ENCODE measurements at regions not wholly inside any gene's neighbourhood (a gene's known extent, or its start where the extent isn't known, plus 50 kb on each side); places are given as distances from the start of the nearest gene placed in this dataset.
"Not testable (repeated sequence)": the region's sequence is repeated elsewhere in the genome, so short reads cannot be mapped to it uniquely, and the experiment has no call there.

DNA sequence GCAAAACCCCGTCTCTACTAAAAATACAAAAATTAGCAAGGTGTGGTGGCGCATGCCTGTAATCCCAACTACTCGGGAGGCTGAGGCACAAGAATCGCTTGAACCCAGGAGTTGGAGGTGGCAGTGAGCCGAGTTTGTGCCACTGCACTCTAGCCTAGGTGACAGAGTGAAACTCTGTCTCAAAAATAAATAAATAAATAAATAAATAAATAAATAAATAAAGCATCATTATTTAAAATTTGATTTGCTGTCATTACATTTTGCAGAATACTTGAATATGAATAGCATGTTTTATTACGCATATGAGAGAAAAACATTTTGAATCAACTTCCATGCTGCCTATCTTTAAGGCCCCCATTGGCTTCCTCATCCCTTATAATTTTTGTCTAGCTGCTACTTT, 53.4 kb upstream of the MED14 start:
- not testable (repeated sequence) for H3K36me3 ChIP-seq (ENCODE audit: control insufficient read depth, insufficient read depth, low read length); DNase-seq; H3K4me3 ChIP-seq (ENCODE audit: low read length); H3K27ac ChIP-seq (ENCODE audit: low read length); H3K9me3 ChIP-seq (replicated peaks; ENCODE audit: control insufficient read depth, low read depth, low read length); H3K4me1 ChIP-seq (ENCODE audit: control insufficient read depth, insufficient read depth, low read length)
- no CpG with 5 or more reads among the region's 6 CpGs for WGBS (ENCODE audit: insufficient coverage)
- peaks cover 29% of the 10 kb centered on the region for H3K27me3 ChIP-seq (ENCODE audit: control insufficient read depth, insufficient read depth, low read length)

GRCh38 chrX:40792433-40792832, 57.1 kb upstream of the MED14 start:
- H3K36me3 ChIP-seq (ENCODE audit: control insufficient read depth, insufficient read depth, low read length), result no peaks in the 10 kb centered on the region
- H3K27ac ChIP-seq (ENCODE audit: low read length), result no peak overlapping the region
- H3K9me3 ChIP-seq (replicated peaks; ENCODE audit: control insufficient read depth, low read depth, low read length), result no peaks in the 10 kb centered on the region
- H3K4me3 ChIP-seq (ENCODE audit: low read length), result no peak overlapping the region
- no peak for DNase-seq
- WGBS (ENCODE audit: insufficient coverage), result 67% methylated on average over 1 of the region's 1 CpG
- H3K4me1 ChIP-seq (ENCODE audit: control insufficient read depth, insufficient read depth, low read length), result peaks cover 6% of the 10 kb centered on the region
- peaks cover 20% of the 10 kb centered on the region for H3K27me3 ChIP-seq (ENCODE audit: control insufficient read depth, insufficient read depth, low read length)

GRCh38 chrX:40794829-40795130, 59.4 kb upstream of the MED14 start:
- H3K9me3 ChIP-seq (replicated peaks; ENCODE audit: control insufficient read depth, low read depth, low read length); H3K4me3 ChIP-seq (ENCODE audit: low read length); H3K36me3 ChIP-seq (ENCODE audit: control insufficient read depth, insufficient read depth, low read length); H3K4me1 ChIP-seq (ENCODE audit: control insufficient read depth, insufficient read depth, low read length); H3K27ac ChIP-seq (ENCODE audit: low read length); DNase-seq: not testable (repeated sequence)
- no CpG with 5 or more reads among the region's 1 CpG for WGBS (ENCODE audit: insufficient coverage)
- H3K27me3 ChIP-seq (ENCODE audit: control insufficient read depth, insufficient read depth, low read length), result peaks cover 20% of the 10 kb centered on the region

DNA sequence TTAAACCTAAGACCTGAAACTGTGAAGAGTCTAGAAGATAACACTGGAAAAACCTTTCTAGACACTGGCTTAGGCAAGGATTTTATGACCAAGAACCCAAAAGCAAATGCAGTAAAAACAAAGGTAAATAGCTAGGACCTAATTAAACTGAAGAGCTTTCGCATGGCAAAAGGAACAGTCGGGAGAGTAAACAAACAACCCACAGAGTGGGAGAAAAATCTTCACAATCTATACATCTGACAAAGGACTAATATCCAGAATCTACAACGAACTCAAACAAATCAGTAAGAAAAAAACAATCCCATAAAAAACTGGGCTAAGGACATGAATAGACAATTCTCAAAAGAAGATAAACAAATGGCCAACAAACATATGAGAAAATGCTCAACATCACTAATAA, 64.4 kb upstream of the MED14 start:
- no CpG with 5 or more reads among the region's 3 CpGs for WGBS (ENCODE audit: insufficient coverage)
- DNase-seq; H3K27ac ChIP-seq (ENCODE audit: low read length); H3K9me3 ChIP-seq (replicated peaks; ENCODE audit: control insufficient read depth, low read depth, low read length); H3K4me1 ChIP-seq (ENCODE audit: control insufficient read depth, insufficient read depth, low read length); H3K4me3 ChIP-seq (ENCODE audit: low read length); H3K36me3 ChIP-seq (ENCODE audit: control insufficient read depth, insufficient read depth, low read length): not testable (repeated sequence)
- peaks cover 19% of the 10 kb centered on the region for H3K27me3 ChIP-seq (ENCODE audit: control insufficient read depth, insufficient read depth, low read length)

DNA sequence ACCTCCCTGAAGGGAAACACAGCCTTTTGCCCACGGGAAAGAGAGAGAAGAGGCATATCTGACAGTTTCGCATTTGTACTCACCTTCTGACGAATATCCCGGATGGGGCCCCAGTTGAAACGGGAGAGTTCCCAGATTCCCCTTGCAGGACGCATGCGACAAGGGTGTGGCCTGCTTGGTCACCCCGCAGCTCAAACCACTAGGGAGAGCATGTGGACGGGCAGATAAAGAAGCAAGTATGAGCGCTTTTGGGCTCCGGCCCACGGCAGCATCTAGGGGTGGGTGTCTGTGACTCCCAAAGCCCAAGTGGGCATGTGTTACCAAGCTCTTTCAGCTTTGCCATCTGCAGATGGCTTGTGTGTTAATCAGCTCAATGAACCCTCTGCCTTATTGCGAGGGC, 70.1 kb upstream of the MED14 start:
- H3K4me3 ChIP-seq (ENCODE audit: low read length), result no peak overlapping the region

GRCh38 chrX:40806513-40807220, 71.3 kb upstream of the MED14 start:
- H3K4me3 ChIP-seq (ENCODE audit: low read length), result no peak overlapping the region
- H3K36me3 ChIP-seq (ENCODE audit: control insufficient read depth, insufficient read depth, low read length), result no peaks in the 10 kb centered on the region
- H3K4me1 ChIP-seq (ENCODE audit: control insufficient read depth, insufficient read depth, low read length), result no peaks in the 10 kb centered on the region
- no peak for DNase-seq
- H3K27me3 ChIP-seq (ENCODE audit: control insufficient read depth, insufficient read depth, low read length), result peaks cover 45% of the 10 kb centered on the region
- H3K27ac ChIP-seq (ENCODE audit: low read length), result no peak overlapping the region
- WGBS (ENCODE audit: insufficient coverage), result 76% methylated on average over 5 of the region's 8 CpGs
- no peaks in the 10 kb centered on the region for H3K9me3 ChIP-seq (replicated peaks; ENCODE audit: control insufficient read depth, low read depth, low read length)

More for the DNA sequence above, 70.1 kb upstream of the MED14 start:
- Histone ChIP-seq H3K27ac (ENCODE audit: low read length) (no peak overlapping the region), H3K4me1 (ENCODE audit: control insufficient read depth, insufficient read depth, low read length) (no peaks in the 10 kb centered on the region), H3K9me3 (replicated peaks; ENCODE audit: control insufficient read depth, low read depth, low read length) (no peaks in the 10 kb centered on the region), H3K36me3 (ENCODE audit: control insufficient read depth, insufficient read depth, low read length) (no peaks in the 10 kb centered on the region), H3K27me3 (ENCODE audit: control insufficient read depth, insufficient read depth, low read length) (peaks cover 45% of the 10 kb centered on the region)
- WGBS (ENCODE audit: insufficient coverage), result 70% methylated on average over 13 of the region's 13 CpGs
- no peak for DNase-seq

- Histone ChIP-seq H3K4me1 (ENCODE audit: control insufficient read depth, insufficient read depth, low read length) (no peaks in the 10 kb centered on the region), H3K27me3 (ENCODE audit: control insufficient read depth, insufficient read depth, low read length) (peaks cover 40% of the 10 kb centered on the region), H3K27ac (ENCODE audit: low read length) (no peak overlapping the region), H3K4me3 (ENCODE audit: low read length) (no peak overlapping the region), H3K36me3 (ENCODE audit: control insufficient read depth, insufficient read depth, low read length) (no peaks in the 10 kb centered on the region), H3K9me3 (replicated peaks; ENCODE audit: control insufficient read depth, low read depth, low read length) (no peaks in the 10 kb centered on the region)
- DNase-seq, result no peak
- 79% methylated on average over 2 of the region's 4 CpGs for WGBS (ENCODE audit: insufficient coverage)
These were observed 72.0 kb upstream of the MED14 start for GRCh38 chrX:40807384-40807783.

GRCh38 chrX:40808203-40808602, 72.9 kb upstream of the MED14 start:
- no peak overlapping the region for H3K27ac ChIP-seq (ENCODE audit: low read length)

DNA sequence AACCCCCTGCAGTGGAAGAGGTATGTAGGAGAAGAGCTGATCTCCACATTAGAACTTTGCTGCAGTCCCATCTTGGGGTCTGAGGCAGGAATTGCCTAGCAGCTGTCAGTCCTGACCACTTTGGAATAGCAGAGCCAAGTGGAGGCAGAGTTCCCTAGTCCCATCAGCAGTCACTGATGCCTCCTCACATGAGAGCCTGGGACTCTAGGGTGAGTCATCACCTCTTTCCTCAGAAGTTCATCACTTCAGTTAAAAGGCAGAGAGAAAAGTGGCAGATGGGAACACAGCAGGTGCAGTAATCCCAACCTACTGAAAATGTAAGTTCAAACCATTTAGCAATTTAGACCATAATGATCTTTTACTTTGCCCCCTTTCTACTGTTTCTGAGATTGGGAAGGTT, 73.9 kb upstream of the MED14 start:
- Histone ChIP-seq H3K27ac (ENCODE audit: low read length) (no peak overlapping the region), H3K36me3 (ENCODE audit: control insufficient read depth, insufficient read depth, low read length) (no peaks in the 10 kb centered on the region), H3K4me1 (ENCODE audit: control insufficient read depth, insufficient read depth, low read length) (no peaks in the 10 kb centered on the region), H3K27me3 (ENCODE audit: control insufficient read depth, insufficient read depth, low read length) (peaks cover 28% of the 10 kb centered on the region), H3K4me3 (ENCODE audit: low read length) (no peak overlapping the region), H3K9me3 (replicated peaks; ENCODE audit: control insufficient read depth, low read depth, low read length) (no peaks in the 10 kb centered on the region)
- DNase-seq, result no peak

More at GRCh38 chrX:40808203-40808602, 72.9 kb upstream of the MED14 start:
- Histone ChIP-seq H3K36me3 (ENCODE audit: control insufficient read depth, insufficient read depth, low read length) (no peaks in the 10 kb centered on the region), H3K4me1 (ENCODE audit: control insufficient read depth, insufficient read depth, low read length) (no peaks in the 10 kb centered on the region), H3K4me3 (ENCODE audit: low read length) (no peak overlapping the region), H3K9me3 (replicated peaks; ENCODE audit: control insufficient read depth, low read depth, low read length) (no peaks in the 10 kb centered on the region), H3K27me3 (ENCODE audit: control insufficient read depth, insufficient read depth, low read length) (peaks cover 35% of the 10 kb centered on the region)
- no CpG with 5 or more reads among the region's 2 CpGs for WGBS (ENCODE audit: insufficient coverage)
- DNase-seq, result no peak

DNA sequence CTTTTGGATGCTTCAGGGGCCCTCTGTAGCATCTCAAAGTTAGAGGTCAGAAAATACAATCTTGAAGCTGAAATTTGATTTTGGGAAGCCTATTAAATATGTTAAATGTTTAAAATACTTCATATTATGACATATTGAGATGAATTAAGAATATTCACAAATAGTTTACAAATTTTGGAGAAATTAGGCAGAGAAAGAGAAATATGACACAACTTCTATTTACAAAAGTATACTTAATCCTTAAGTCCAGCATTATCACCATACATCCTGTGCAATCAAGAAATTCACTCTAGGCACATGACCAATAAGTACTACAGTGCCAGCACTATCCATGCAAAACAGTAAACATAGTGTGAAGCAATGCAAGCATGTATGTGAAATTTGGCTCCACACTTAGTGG, 79.7 kb upstream of the MED14 start:
- not testable (repeated sequence) for H3K9me3 ChIP-seq (replicated peaks; ENCODE audit: control insufficient read depth, low read depth, low read length); H3K4me3 ChIP-seq (ENCODE audit: low read length); H3K27me3 ChIP-seq (ENCODE audit: control insufficient read depth, insufficient read depth, low read length); H3K4me1 ChIP-seq (ENCODE audit: control insufficient read depth, insufficient read depth, low read length); H3K36me3 ChIP-seq (ENCODE audit: control insufficient read depth, insufficient read depth, low read length); DNase-seq; H3K27ac ChIP-seq (ENCODE audit: low read length)

- 64% methylated on average over 4 of the region's 6 CpGs for WGBS (ENCODE audit: insufficient coverage)
- DNase-seq, result no peak
- H3K4me1 ChIP-seq (ENCODE audit: control insufficient read depth, insufficient read depth, low read length), result no peaks in the 10 kb centered on the region
- H3K36me3 ChIP-seq (ENCODE audit: control insufficient read depth, insufficient read depth, low read length), result no peaks in the 10 kb centered on the region
- H3K27me3 ChIP-seq (ENCODE audit: control insufficient read depth, insufficient read depth, low read length), result peaks cover 2% of the 10 kb centered on the region
- no peak overlapping the region for H3K27ac ChIP-seq (ENCODE audit: low read length)
- H3K4me3 ChIP-seq (ENCODE audit: low read length), result no peak overlapping the region
- peaks cover 2% of the 10 kb centered on the region for H3K9me3 ChIP-seq (replicated peaks; ENCODE audit: control insufficient read depth, low read depth, low read length)
These were observed 81.6 kb upstream of the MED14 start for GRCh38 chrX:40816906-40817305.
